H9 (cell line): ENCODE measurements at regions not wholly inside any gene's neighbourhood (a gene's known extent, or its start where the extent isn't known, plus 50 kb on each side); places are given as distances from the start of the nearest gene placed in this dataset.

Experiments used
- DNase-seq: peaks from one replicate; pipeline ENCODE4 v3.0.0-alpha.2; 2017
- H2AFZ ChIP-seq: one replicate; pipeline ENCODE4 v1.6.1; 2013; ENCODE audit warnings: mild to moderate bottlenecking, low read length, control low read depth, moderate library complexity
- H2AK5ac ChIP-seq: 2 replicates; pipeline ENCODE4 v1.6.1; 2013; ENCODE audit warnings: low read length, control low read depth, mixed read lengths; ENCODE audit not compliant: insufficient read length
- H2BK120ac ChIP-seq: one replicate; pipeline ENCODE4 v1.6.1; 2013; ENCODE audit warnings: low read depth, mild to moderate bottlenecking, low read length, control low read depth, inconsistent platforms; ENCODE audit not compliant: poor library complexity, severe bottlenecking
- H2BK12ac ChIP-seq: 2 replicates; pipeline ENCODE4 v1.6.1; 2013; ENCODE audit warnings: low read length, control low read depth, mixed read lengths, low read depth; ENCODE audit not compliant: insufficient read length
- H2BK15ac ChIP-seq: 2 replicates; pipeline ENCODE4 v1.6.1; 2013; ENCODE audit warnings: low read depth, low read length, control low read depth
- H2BK20ac ChIP-seq: one replicate; pipeline ENCODE4 v1.6.1; 2013; ENCODE audit warnings: low read depth, mild to moderate bottlenecking, low read length, control low read depth, inconsistent platforms; ENCODE audit not compliant: poor library complexity, severe bottlenecking
- H2BK5ac ChIP-seq: 2 replicates; pipeline ENCODE4 v1.6.1; 2013; ENCODE audit warnings: low read length, control low read depth, mixed read lengths; ENCODE audit not compliant: insufficient read length
- H3K14ac ChIP-seq: 2 replicates; pipeline ENCODE4 v1.6.1; 2013; ENCODE audit warnings: low read length, control low read depth; ENCODE audit not compliant: insufficient read depth
- H3K18ac ChIP-seq: 2 replicates; pipeline ENCODE4 v1.6.1; 2013; ENCODE audit warnings: low read depth, mild to moderate bottlenecking, mixed read lengths, low read length, control low read depth; ENCODE audit not compliant: insufficient read length
- H3K23ac ChIP-seq: 2 replicates; pipeline ENCODE4 v1.6.1; 2013; ENCODE audit warnings: low read length, control low read depth, mixed read lengths, low read depth; ENCODE audit not compliant: insufficient read length
- H3K23me2 ChIP-seq: 2 replicates; pipeline ENCODE4 v1.6.1; 2013; ENCODE audit warnings: low read depth, mild to moderate bottlenecking, mixed read lengths, low read length, control low read depth; ENCODE audit not compliant: insufficient read length, poor library complexity, severe bottlenecking
- H3K27ac ChIP-seq: 2 replicates; pipeline ENCODE4 v1.5.1; 2013; ENCODE audit warnings: low read length, control low read depth, mixed read lengths, low read depth; ENCODE audit not compliant: insufficient read length
- H3K27me3 ChIP-seq: 2 replicates; pipeline ENCODE4 v1.6.1; 2013; ENCODE audit warnings: low read length, control low read depth, inconsistent platforms; ENCODE audit not compliant: insufficient read depth
- H3K4ac ChIP-seq: 2 replicates; pipeline ENCODE4 v1.6.1; 2013; ENCODE audit warnings: low read depth, mild to moderate bottlenecking, control low read depth, inconsistent platforms, low read length, moderate library complexity
- H3K4me1 ChIP-seq: 2 replicates; pipeline ENCODE4 v1.6.1; 2013; ENCODE audit warnings: low read length, control low read depth, inconsistent platforms; ENCODE audit not compliant: insufficient read depth
- H3K4me2 ChIP-seq: 2 replicates; pipeline ENCODE4 v1.6.1; 2013; ENCODE audit warnings: low read length, control low read depth, mixed read lengths; ENCODE audit not compliant: insufficient read length, insufficient read depth
- H3K56ac ChIP-seq: 2 replicates; pipeline ENCODE4 v1.6.1; 2013; ENCODE audit warnings: low read depth, mild to moderate bottlenecking, mixed read lengths, low read length, control low read depth; ENCODE audit not compliant: insufficient read length
- H3K79me1 ChIP-seq: 2 replicates; pipeline ENCODE4 v1.6.1; 2013; ENCODE audit warnings: low read depth, mild to moderate bottlenecking, moderate library complexity, low read length, control low read depth, inconsistent platforms; ENCODE audit not compliant: insufficient read depth, poor library complexity, severe bottlenecking
- H3K79me2 ChIP-seq: 2 replicates; pipeline ENCODE4 v1.6.1; 2013; ENCODE audit warnings: low read length, control low read depth, inconsistent platforms; ENCODE audit not compliant: insufficient read depth
- H3K9ac ChIP-seq: 2 replicates; pipeline ENCODE4 v1.6.1; 2013; ENCODE audit warnings: low read length, control low read depth, mixed read lengths; ENCODE audit not compliant: insufficient read length; ENCODE audit errors: extremely low read depth
- H3K9me3 ChIP-seq: one replicate; pipeline ENCODE4 v1.6.1; 2013; ENCODE audit warnings: low read depth, low read length, inconsistent platforms; ENCODE audit not compliant: control insufficient read depth
- H3T11ph ChIP-seq: one replicate; pipeline ENCODE4 v1.6.1; 2013; ENCODE audit warnings: mild to moderate bottlenecking, low read length, control low read depth, inconsistent platforms
- H4K20me1 ChIP-seq: one replicate; pipeline ENCODE4 v1.6.1; 2013; ENCODE audit not compliant: control insufficient read depth, insufficient read length, insufficient read depth
- H4K5ac ChIP-seq: 2 replicates; pipeline ENCODE4 v1.6.1; 2013; ENCODE audit warnings: low read depth, mild to moderate bottlenecking, mixed read lengths, low read length, control low read depth; ENCODE audit not compliant: insufficient read length
- H4K8ac ChIP-seq: replicated peaks from 2 replicates; pipeline ENCODE4 v1.6.1; 2013; ENCODE audit warnings: low read length, control low read depth, mixed read lengths, low read depth; ENCODE audit not compliant: insufficient read length
- H4K91ac ChIP-seq: 2 replicates; pipeline ENCODE4 v1.6.1; 2013; ENCODE audit warnings: low read depth, mild to moderate bottlenecking, moderate library complexity, mixed read lengths, low read length, control low read depth; ENCODE audit not compliant: insufficient read length
- H3K27ac Mint-ChIP-seq, 3 experiments: 2 replicates in 2 of 3; 3 replicates in 1 of 3; pipeline ENCODE4 v1.8.0; 2020 to 2021; ENCODE audit warnings: mixed read lengths in 3 of 3, mild to moderate bottlenecking in 1 of 3, moderate library complexity in 1 of 3
- H3K27me3 Mint-ChIP-seq: 2 replicates; pipeline ENCODE4 v1.8.0; 2021; ENCODE audit warnings: low read depth, mild to moderate bottlenecking, moderate library complexity, mixed read lengths
- H3K36me3 Mint-ChIP-seq, 3 experiments: 2 replicates in 2 of 3; 3 replicates in 1 of 3; pipeline ENCODE4 v1.8.0; 2020 to 2021; ENCODE audit warnings: low read depth in 3 of 3, mixed read lengths in 3 of 3; ENCODE audit not compliant: insufficient read depth in 1 of 3
- H3K4me1 Mint-ChIP-seq, 2 experiments: 2 replicates each; pipeline ENCODE4 v1.8.0; 2020; ENCODE audit warnings: mixed read lengths in 2 of 2
- H3K4me3 Mint-ChIP-seq, 2 experiments: 2 replicates in 1 of 2; 3 replicates in 1 of 2; pipeline ENCODE4 v1.8.0; 2020 to 2021; ENCODE audit warnings: mild to moderate bottlenecking in 2 of 2, mixed read lengths in 2 of 2, moderate library complexity in 1 of 2
- H3K9me3 Mint-ChIP-seq, 2 experiments: 2 replicates in 1 of 2; 3 replicates in 1 of 2; pipeline ENCODE4 v1.8.0; 2020; ENCODE audit warnings: mild to moderate bottlenecking in 2 of 2, mixed read lengths in 2 of 2, moderate library complexity in 1 of 2
- CTCF ChIP-seq: fragments of 200-600 bp; sonication (generic); conservative IDR thresholded peaks from 3 replicates; pipeline ENCODE4 v1.8.0; 2021; ENCODE audit warnings: antibody characterized with exemption, mild to moderate bottlenecking
- WGBS: extraction: QIAGEN DNeasy Blood & Tissue Kit; methylation state at CpG from one replicate; pipeline ENCODE4 v1.1.7; 2013; ENCODE audit warnings: missing lambda C conversion rate, low lambda C conversion rate, mixed read lengths; ENCODE audit not compliant: insufficient read length; ENCODE audit errors: extremely low coverage; 5-methylcytosine and 5-hydroxymethylcytosine counted together

DNA sequence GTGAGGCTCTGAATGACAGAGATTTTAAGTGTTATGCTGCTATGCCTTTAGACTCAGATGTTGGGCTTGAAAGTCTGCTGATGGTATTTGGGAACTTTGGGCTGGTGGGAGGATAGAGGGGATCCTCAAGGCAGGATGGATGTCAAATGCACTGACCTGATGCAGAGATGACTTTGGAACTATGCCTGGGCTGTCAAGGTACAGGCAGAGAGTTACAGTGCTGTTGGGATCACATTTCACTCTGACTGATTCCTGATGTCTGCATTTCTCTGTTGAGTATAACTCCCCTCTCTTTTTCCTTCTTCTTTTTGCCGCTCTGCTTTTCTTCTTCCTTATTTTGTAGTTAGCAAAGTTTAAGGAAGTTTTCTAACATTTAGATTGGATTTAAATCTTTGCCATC is 271.8 kb upstream of the ARX start:
- Histone ChIP-seq H3K9ac (no peak overlapping the region), H3K79me1 (no peaks in the 10 kb centered on the region), H2AFZ (no peak overlapping the region), H3T11ph (no peak overlapping the region), H3K4me1 (no peaks in the 10 kb centered on the region), H2BK15ac (no peak overlapping the region), H3K14ac (no peak overlapping the region), H4K5ac (no peak overlapping the region), H3K79me2 (no peaks in the 10 kb centered on the region), H3K23ac (no peak overlapping the region), H2BK20ac (no peak overlapping the region), H3K56ac (no peak overlapping the region), H2BK120ac (no peak overlapping the region), H4K20me1 (no peaks in the 10 kb centered on the region), H3K23me2 (no peaks in the 10 kb centered on the region), H4K8ac (no peak overlapping the region), H3K27ac (no peak overlapping the region), H3K18ac (no peak overlapping the region), H2BK12ac (no peak overlapping the region), H3K4me2 (no peak overlapping the region), H2BK5ac (no peak overlapping the region), H3K4ac (no peak overlapping the region), H4K91ac (no peak overlapping the region), H3K9me3 (no peaks in the 10 kb centered on the region), H2AK5ac (no peak overlapping the region), H3K27me3 (no peaks in the 10 kb centered on the region)
- Mint-ChIP-seq H3K27ac (no peak overlapping the region), H3K9me3 (peaks cover 20 to 38% of the 10 kb centered on the region in 2 experiments), H3K4me3 (no peak overlapping the region), H3K4me1 (no peaks in the 10 kb centered on the region), H3K36me3 (no peaks in the 10 kb centered on the region), H3K27me3 (no peaks in the 10 kb centered on the region)
- DNase-seq: no peak
- TF ChIP-seq CTCF: no peak
- no CpG with 5 or more reads among the region's 1 CpG for WGBS
